Nephron (organoid): ENCODE measurements at regions not wholly inside any gene's neighbourhood (a gene's known extent, or its start where the extent isn't known, plus 50 kb on each side); places are given as distances from the start of the nearest gene placed in this dataset.

ENCODE experiments used
- H3K27ac Mint-ChIP-seq, 3 experiments: 2 replicates each; pipeline ENCODE4 v1.8.0; 2020; ENCODE audit warnings: mixed read lengths in 3 of 3, mild to moderate bottlenecking in 2 of 3, moderate library complexity in 1 of 3
- H3K27me3 Mint-ChIP-seq: 2 replicates; pipeline ENCODE4 v1.8.0; 2021; ENCODE audit warnings: low read depth, mild to moderate bottlenecking, moderate library complexity, mixed read lengths
- H3K36me3 Mint-ChIP-seq: 2 replicates; pipeline ENCODE4 v1.8.0; 2020; ENCODE audit warnings: low read depth, mixed read lengths
- H3K4me1 Mint-ChIP-seq: 2 replicates; pipeline ENCODE4 v1.8.0; 2020; ENCODE audit warnings: mixed read lengths
- H3K4me3 Mint-ChIP-seq, 3 experiments: 2 replicates each; pipeline ENCODE4 v1.8.0; 2020; ENCODE audit warnings: mild to moderate bottlenecking in 3 of 3, mixed read lengths in 3 of 3, moderate library complexity in 2 of 3
- H3K9me3 Mint-ChIP-seq: 2 replicates; pipeline ENCODE4 v1.8.0; 2020; ENCODE audit warnings: mixed read lengths
- CTCF ChIP-seq, 3 experiments: fragments of 200-600 bp; sonication (generic); IDR thresholded peaks; one replicate each; pipeline ENCODE4 v1.5.0; 2021; ENCODE audit warnings: antibody characterized with exemption in 3 of 3; ENCODE audit not compliant: unreplicated experiment in 3 of 3

- Mint-ChIP-seq H3K36me3 (no peaks in the 10 kb centered on the region), H3K4me3 (peak overlapping the region in 2 of 3 experiments; percentile 5 to 47), H3K9me3 (peaks cover 3% of the 10 kb centered on the region), H3K27me3 (peaks cover 6% of the 10 kb centered on the region), H3K4me1 (peaks cover 42% of the 10 kb centered on the region), H3K27ac (peak overlapping the region; percentile 91 to 94 (median 93))
- TF ChIP-seq CTCF (IDR thresholded peaks at IDR 0.05; ENCODE audit: unreplicated experiment in 3 of 3), result no peak
These were observed 680.1 kb downstream of the EPHA3 start for GRCh38 chr3:89787485-89787884.

- peaks cover 42% of the 10 kb centered on the region for H3K4me1 Mint-ChIP-seq
- no peak for TF ChIP-seq CTCF (IDR thresholded peaks at IDR 0.05; ENCODE audit: unreplicated experiment in 3 of 3)
These were observed 680.6 kb downstream of the EPHA3 start for GRCh38 chr3:89787979-89788378.

GRCh38 chr3:89795506-89795905 is 688.1 kb downstream of the EPHA3 start:
- Mint-ChIP-seq H3K27me3 (no peaks in the 10 kb centered on the region), H3K27ac (no peak overlapping the region), H3K36me3 (no peaks in the 10 kb centered on the region), H3K4me1 (peaks cover 10% of the 10 kb centered on the region), H3K9me3 (no peaks in the 10 kb centered on the region), H3K4me3 (no peak overlapping the region)
- TF ChIP-seq CTCF (IDR thresholded peaks at IDR 0.05; ENCODE audit: unreplicated experiment in 3 of 3), result no peak

More at GRCh38 chr3:89787979-89788378, 680.6 kb downstream of the EPHA3 start:
- no peak overlapping the region for H3K4me3 Mint-ChIP-seq
- peaks cover 6% of the 10 kb centered on the region for H3K27me3 Mint-ChIP-seq
- peak overlapping the region; percentile 19 to 94 (median 91) for H3K27ac Mint-ChIP-seq
- H3K36me3 Mint-ChIP-seq, result no peaks in the 10 kb centered on the region
- H3K9me3 Mint-ChIP-seq, result peaks cover 3% of the 10 kb centered on the region

GRCh38 chr3:89802881-89803280 is 695.5 kb downstream of the EPHA3 start:
- peaks cover 10% of the 10 kb centered on the region for H3K4me1 Mint-ChIP-seq
- no peaks in the 10 kb centered on the region for H3K36me3 Mint-ChIP-seq
- H3K4me3 Mint-ChIP-seq, result no peak overlapping the region
- H3K27ac Mint-ChIP-seq, result no peak overlapping the region
- TF ChIP-seq CTCF (IDR thresholded peaks at IDR 0.05; ENCODE audit: unreplicated experiment in 3 of 3), result no peak
- no peaks in the 10 kb centered on the region for H3K27me3 Mint-ChIP-seq
- H3K9me3 Mint-ChIP-seq, result no peaks in the 10 kb centered on the region

- no peak for TF ChIP-seq CTCF (IDR thresholded peaks at IDR 0.05; ENCODE audit: unreplicated experiment in 3 of 3)
- Mint-ChIP-seq H3K9me3 (no peaks in the 10 kb centered on the region), H3K36me3 (no peaks in the 10 kb centered on the region)
These were observed 696.3 kb downstream of the EPHA3 start for GRCh38 chr3:89803711-89804110.

GRCh38 chr3:89806166-89806565 is 698.7 kb downstream of the EPHA3 start:
- Mint-ChIP-seq H3K9me3 (peaks cover 5% of the 10 kb centered on the region), H3K36me3 (no peaks in the 10 kb centered on the region), H3K4me1 (peaks cover 10% of the 10 kb centered on the region), H3K27ac (no peak overlapping the region), H3K27me3 (no peaks in the 10 kb centered on the region), H3K4me3 (no peak overlapping the region)
- no peak for TF ChIP-seq CTCF (IDR thresholded peaks at IDR 0.05; ENCODE audit: unreplicated experiment in 3 of 3)

More at GRCh38 chr3:89803711-89804110, 696.3 kb downstream of the EPHA3 start:
- Mint-ChIP-seq H3K4me1 (peaks cover 10% of the 10 kb centered on the region), H3K4me3 (no peak overlapping the region), H3K27ac (peak overlapping the region in 1 of 3 experiments; percentile 74), H3K27me3 (no peaks in the 10 kb centered on the region)
